H1 (cell line): ENCODE measurements at regions not wholly inside any gene's neighbourhood (a gene's known extent, or its start where the extent isn't known, plus 50 kb on each side); places are given as distances from the start of the nearest gene placed in this dataset.

Source experiments
- CTCF ChIP-seq, 3 experiments: IDR thresholded peaks; 1 replicate in 2 of 3; 2 replicates in 1 of 3; pipeline versions ENCODE4 v1.5.1 to v1.6.1; 2011; ENCODE audit warnings: low read length in 3 of 3, mild to moderate bottlenecking in 3 of 3, inconsistent platforms in 2 of 3, low read depth in 1 of 3, moderate library complexity in 1 of 3; ENCODE audit not compliant: insufficient read depth in 1 of 3; ENCODE audit errors: control extremely low read depth in 1 of 3
- JUND ChIP-seq: IDR thresholded peaks from 2 replicates; pipeline ENCODE4 v1.6.1; 2011; ENCODE audit warnings: mild to moderate bottlenecking, improper control_type of control experiment, low read length

GRCh38 chr6:22027040-22027725 lies 269.7 kb downstream of the PRL start:
- TF ChIP-seq JUND: no peak
- TF ChIP-seq CTCF (IDR thresholded peaks at IDR 0.05; ENCODE audit: control extremely low read depth in 1 of 3, insufficient read depth in 1 of 3, low read depth in 1 of 3, low read length in 3 of 3): no peak
